Body of pancreas (tissue), 4 donors: ENCODE measurements at regions not wholly inside any gene's neighbourhood (a gene's known extent, or its start where the extent isn't known, plus 50 kb on each side); places are given as distances from the start of the nearest gene placed in this dataset.

Experiments
- CTCF ChIP-seq, 7 experiments: fragments of 450-650 bp in 4 of 7; fragments of 200-600 bp in 3 of 7; sonication (generic) in 3 of 7; IDR thresholded peaks; one replicate each; pipeline ENCODE4 v1.5.1; 2016 to 2019; ENCODE audit warnings: antibody characterized with exemption in 7 of 7
- POLR2A ChIP-seq, 3 donors: fragments of 450-650 bp; IDR thresholded peaks; one replicate each; pipeline ENCODE4 v1.6.1; 2016; ENCODE audit warnings: antibody characterized with exemption in 3 of 3, mild to moderate bottlenecking in 2 of 3

GRCh38 chr9:75333624-75334023, 245.3 kb downstream of the OSTF1 start:
- TF ChIP-seq CTCF (IDR thresholded peaks at IDR 0.05) (peak in 2 of 7 experiments; percentile 17), POLR2A (IDR thresholded peaks at IDR 0.05) (no peak)
